H54 (cell line): ENCODE measurements at regions not wholly inside any gene's neighbourhood (a gene's known extent, or its start where the extent isn't known, plus 50 kb on each side); places are given as distances from the start of the nearest gene placed in this dataset.

ENCODE experiments used
- DNase-seq: peaks from one replicate; pipeline ENCODE4 v3.0.0; 2011; ENCODE audit warnings: low spot score, mixed read lengths; ENCODE audit not compliant: insufficient read length
- FAIRE-seq: peaks from 3 replicates; lab custom pipeline; 2011; peaks lifted over from hg19 to GRCh38; lab: Jason Lieb, UNC
- POLR2A ChIP-seq: IDR thresholded peaks from 2 replicates; pipeline ENCODE4 v1.6.1; 2011; ENCODE audit warnings: low read depth, mild to moderate bottlenecking, low read length

- DNase-seq (peak; percentile 12), FAIRE-seq (no peak)
- no peak for TF ChIP-seq POLR2A
Observed at GRCh38 chr16:51408357-51408756, 257.3 kb upstream of the SALL1 start.

GRCh38 chr16:51407921-51408320, 256.9 kb upstream of the SALL1 start:
- FAIRE-seq (no peak), DNase-seq (no peak)
- no peak for TF ChIP-seq POLR2A

- no peak for FAIRE-seq
- DNase-seq: no peak
- no peak for TF ChIP-seq POLR2A
Observed at GRCh38 chr16:51407199-51407598, 256.1 kb upstream of the SALL1 start.

- DNase-seq (no peak), FAIRE-seq (no peak)
- no peak for TF ChIP-seq POLR2A
Observed at GRCh38 chr16:51405361-51405760, 254.3 kb upstream of the SALL1 start.

- FAIRE-seq (no peak), DNase-seq (no peak)
- no peak for TF ChIP-seq POLR2A
Observed at GRCh38 chr16:51404386-51404785, 253.3 kb upstream of the SALL1 start.

- DNase-seq: no peak
- no peak for TF ChIP-seq POLR2A
- no peak for FAIRE-seq
Observed at GRCh38 chr16:51402785-51403184, 251.7 kb upstream of the SALL1 start.

- TF ChIP-seq POLR2A: no peak
- FAIRE-seq (no peak), DNase-seq (no peak)
Observed at GRCh38 chr16:51402298-51402697, 251.2 kb upstream of the SALL1 start.

- no peak for TF ChIP-seq POLR2A
- FAIRE-seq (no peak), DNase-seq (no peak)
Observed at GRCh38 chr16:51401673-51402072, 250.6 kb upstream of the SALL1 start.

- DNase-seq (no peak), FAIRE-seq (no peak)
- no peak for TF ChIP-seq POLR2A
Observed at GRCh38 chr16:51399908-51400670, 249.0 kb upstream of the SALL1 start.

- TF ChIP-seq POLR2A: no peak
- DNase-seq: no peak
- no peak for FAIRE-seq
Observed at GRCh38 chr16:51394421-51394820, 243.4 kb upstream of the SALL1 start.

- no peak for TF ChIP-seq POLR2A
- DNase-seq (no peak), FAIRE-seq (no peak)
Observed at GRCh38 chr16:51393381-51394005, 242.4 kb upstream of the SALL1 start.

- TF ChIP-seq POLR2A: no peak
- FAIRE-seq (no peak), DNase-seq (no peak)
Observed at GRCh38 chr16:51392521-51393187, 241.6 kb upstream of the SALL1 start.

GRCh38 chr16:51391798-51392511, 240.9 kb upstream of the SALL1 start:
- TF ChIP-seq POLR2A: no peak
- no peak for FAIRE-seq
- no peak for DNase-seq

- DNase-seq: no peak
- FAIRE-seq: no peak
- no peak for TF ChIP-seq POLR2A
Observed at GRCh38 chr16:51390877-51391276, 239.8 kb upstream of the SALL1 start.
